Suprapubic skin (tissue), 4 donors: ENCODE measurements at regions not wholly inside any gene's neighbourhood (a gene's known extent, or its start where the extent isn't known, plus 50 kb on each side); places are given as distances from the start of the nearest gene placed in this dataset.

Source experiments
- DNase-seq, 2 donors: peaks; one replicate each; pipeline ENCODE4 v3.0.0-alpha.2; 2019; ENCODE audit warnings: low spot score in 2 of 2
- H3K27ac ChIP-seq: fragments of 200-600 bp; sonication (generic); one replicate; pipeline ENCODE4 v1.5.1; 2019
- H3K27me3 ChIP-seq: fragments of 200-600 bp; sonication (generic); one replicate; pipeline ENCODE4 v1.5.1; 2019
- H3K36me3 ChIP-seq: fragments of 200-600 bp; sonication (generic); one replicate; pipeline ENCODE4 v1.5.1; 2019
- H3K4me1 ChIP-seq: fragments of 200-600 bp; sonication (generic); one replicate; pipeline ENCODE4 v1.5.1; 2019
- H3K4me3 ChIP-seq: fragments of 200-600 bp; sonication (generic); one replicate; pipeline ENCODE4 v1.5.1; 2019; ENCODE audit warnings: mild to moderate bottlenecking
- H3K9me3 ChIP-seq: fragments of 200-600 bp; sonication (generic); one replicate; pipeline ENCODE4 v1.5.1; 2019
- EP300 ChIP-seq: sonication (generic); formaldehyde crosslinking; IDR thresholded peaks from one replicate; pipeline ENCODE4 v1.6.1; 2017; ENCODE audit warnings: antibody characterized with exemption
- POLR2A ChIP-seq, 2 donors: fragments of 450-650 bp; IDR thresholded peaks; one replicate each; pipeline ENCODE4 v1.6.1; 2017; ENCODE audit warnings: antibody characterized with exemption in 2 of 2, mild to moderate bottlenecking in 2 of 2, moderate library complexity in 2 of 2
- POLR2AphosphoS5 ChIP-seq, 3 donors: sonication (generic); formaldehyde crosslinking; IDR thresholded peaks; one replicate each; pipeline ENCODE4 v1.6.1; 2017; ENCODE audit warnings: antibody characterized with exemption in 3 of 3
- WGBS: methylation state at CpG from one replicate; pipeline ENCODE4 v1.1.5; 2018; 5-methylcytosine and 5-hydroxymethylcytosine counted together
- TF ChIP-seq, protein P1 (sequence below), 2 donors: fragments of 200-600 bp in 1 of 2; fragments of 450-650 bp in 1 of 2; sonication (generic) in 1 of 2; IDR thresholded peaks; one replicate each; pipeline ENCODE4 v1.5.1; 2016 to 2019; ENCODE audit warnings: antibody characterized with exemption in 2 of 2, mild to moderate bottlenecking in 1 of 2, moderate library complexity in 1 of 2

DNA sequence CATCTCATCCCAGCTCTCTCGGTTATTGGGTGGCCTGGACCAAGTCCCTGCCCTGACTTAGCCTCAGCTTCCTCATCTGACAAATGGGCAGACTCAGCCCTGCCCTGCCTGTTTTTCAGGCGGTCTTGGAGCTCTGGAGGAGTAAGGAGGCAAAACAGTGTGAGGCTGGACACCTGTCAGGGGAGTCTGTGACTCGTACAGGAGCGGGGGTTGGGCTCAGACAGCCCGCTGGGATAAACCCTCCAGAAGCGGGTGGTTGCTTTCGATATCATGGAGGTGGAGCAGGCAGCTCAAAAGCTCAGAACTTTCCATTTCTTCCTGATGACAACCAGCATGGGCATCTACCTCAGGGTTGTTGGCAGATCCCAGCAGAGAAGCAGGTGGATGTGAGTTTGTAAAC is 72.9 kb upstream of the GGTA1 start:
- Histone ChIP-seq H3K36me3 (no peaks in the 10 kb centered on the region), H3K27ac (no peak overlapping the region), H3K9me3 (no peaks in the 10 kb centered on the region), H3K4me3 (no peak overlapping the region), H3K4me1 (peaks cover 16% of the 10 kb centered on the region), H3K27me3 (no peaks in the 10 kb centered on the region)
- TF ChIP-seq POLR2A (IDR thresholded peaks at IDR 0.05) = no peak
- TF ChIP-seq POLR2AphosphoS5 (IDR thresholded peaks at IDR 0.05) = no peak
- no peak for TF ChIP-seq EP300
- TF ChIP-seq, protein P1, sequence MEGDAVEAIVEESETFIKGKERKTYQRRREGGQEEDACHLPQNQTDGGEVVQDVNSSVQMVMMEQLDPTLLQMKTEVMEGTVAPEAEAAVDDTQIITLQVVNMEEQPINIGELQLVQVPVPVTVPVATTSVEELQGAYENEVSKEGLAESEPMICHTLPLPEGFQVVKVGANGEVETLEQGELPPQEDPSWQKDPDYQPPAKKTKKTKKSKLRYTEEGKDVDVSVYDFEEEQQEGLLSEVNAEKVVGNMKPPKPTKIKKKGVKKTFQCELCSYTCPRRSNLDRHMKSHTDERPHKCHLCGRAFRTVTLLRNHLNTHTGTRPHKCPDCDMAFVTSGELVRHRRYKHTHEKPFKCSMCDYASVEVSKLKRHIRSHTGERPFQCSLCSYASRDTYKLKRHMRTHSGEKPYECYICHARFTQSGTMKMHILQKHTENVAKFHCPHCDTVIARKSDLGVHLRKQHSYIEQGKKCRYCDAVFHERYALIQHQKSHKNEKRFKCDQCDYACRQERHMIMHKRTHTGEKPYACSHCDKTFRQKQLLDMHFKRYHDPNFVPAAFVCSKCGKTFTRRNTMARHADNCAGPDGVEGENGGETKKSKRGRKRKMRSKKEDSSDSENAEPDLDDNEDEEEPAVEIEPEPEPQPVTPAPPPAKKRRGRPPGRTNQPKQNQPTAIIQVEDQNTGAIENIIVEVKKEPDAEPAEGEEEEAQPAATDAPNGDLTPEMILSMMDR (IDR thresholded peaks at IDR 0.05) = no peak
- DNase-seq = no peak
- WGBS = 94% methylated on average over 5 of the region's 7 CpGs

DNA sequence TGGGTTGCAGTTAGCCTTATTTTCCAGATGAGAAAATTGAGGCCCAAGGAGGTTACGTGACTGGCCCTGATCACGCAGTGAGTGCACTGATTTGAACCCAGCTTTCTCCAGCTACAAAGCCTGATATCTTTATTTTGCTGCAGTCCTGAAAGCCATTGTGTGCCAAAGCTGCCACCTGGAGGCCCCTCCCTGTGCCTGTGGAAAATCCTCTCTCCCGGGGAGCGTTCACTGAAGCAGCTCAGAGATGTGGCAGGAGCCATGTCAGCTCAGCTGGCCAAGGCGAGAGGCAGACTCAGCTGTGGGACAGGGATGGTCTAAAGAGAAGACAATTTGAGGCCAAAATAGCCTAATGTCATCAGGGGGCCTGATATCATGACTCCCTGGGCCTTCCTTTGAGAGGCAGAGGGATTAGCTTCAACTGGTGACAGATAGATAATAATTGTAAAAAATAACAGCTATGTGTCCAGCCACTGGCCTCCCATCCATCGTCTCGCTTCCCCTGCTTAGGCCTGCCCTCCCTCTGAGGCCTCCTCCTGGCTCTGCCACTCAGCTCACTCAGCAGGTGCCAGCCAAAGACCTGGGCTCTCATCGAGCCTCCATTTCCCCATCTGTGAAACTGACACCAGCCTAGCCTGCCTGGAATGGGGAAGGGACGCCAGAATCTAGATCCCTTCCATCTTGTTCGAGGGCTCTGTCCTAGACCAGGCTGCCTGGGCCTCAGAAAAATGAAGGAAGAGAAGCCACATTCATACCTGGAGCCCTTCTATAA is 74.3 kb upstream of the GGTA1 start:
- Histone ChIP-seq H3K36me3 (no peaks in the 10 kb centered on the region), H3K27me3 (no peaks in the 10 kb centered on the region), H3K9me3 (no peaks in the 10 kb centered on the region), H3K4me3 (no peak overlapping the region), H3K4me1 (peaks cover 4% of the 10 kb centered on the region), H3K27ac (no peak overlapping the region)
- WGBS = 78% methylated on average over 10 of the region's 10 CpGs
- no peak for TF ChIP-seq POLR2AphosphoS5 (IDR thresholded peaks at IDR 0.05)
- TF ChIP-seq EP300 = no peak
- TF ChIP-seq, protein P1 (IDR thresholded peaks at IDR 0.05) = no peak
- no peak for TF ChIP-seq POLR2A (IDR thresholded peaks at IDR 0.05)
- DNase-seq = no peak

DNA sequence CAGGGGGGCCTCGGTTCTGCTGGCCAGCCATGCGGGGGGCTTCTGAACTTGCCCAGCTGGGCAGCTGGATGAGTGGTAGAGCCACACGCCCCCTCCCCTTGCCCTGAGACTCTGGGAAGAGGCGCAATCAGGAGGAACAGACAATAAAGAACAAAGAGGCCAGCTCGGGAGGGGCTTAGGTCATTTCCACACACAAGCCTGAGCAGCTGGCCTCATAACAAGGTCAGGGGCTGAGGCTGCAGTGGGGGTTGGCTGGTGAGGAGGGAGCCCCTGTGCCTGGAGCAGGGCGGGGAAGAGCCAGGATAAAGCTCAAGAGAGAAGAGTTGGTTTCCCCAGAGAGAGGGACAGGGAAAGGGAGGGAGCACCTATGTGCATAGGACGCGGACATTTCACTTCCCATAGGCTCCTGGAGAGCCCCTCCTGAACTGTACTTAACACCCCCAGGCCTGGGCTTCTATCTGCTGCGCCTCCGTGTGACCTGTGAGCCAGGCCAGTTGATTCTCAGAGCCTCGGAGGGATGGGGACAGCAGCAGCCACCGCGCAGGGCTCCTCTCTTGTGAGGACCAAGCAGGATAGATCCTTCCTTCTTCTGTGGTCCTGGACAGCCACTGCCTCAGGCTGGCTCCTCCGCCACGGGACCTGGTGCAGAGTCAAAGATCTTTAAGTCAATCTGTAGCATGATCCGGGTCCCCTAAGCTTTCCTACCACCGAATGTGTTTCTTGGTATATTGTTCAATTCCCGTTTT is 75.3 kb upstream of the GGTA1 start:
- TF ChIP-seq POLR2A (IDR thresholded peaks at IDR 0.05) (no peak), POLR2AphosphoS5 (IDR thresholded peaks at IDR 0.05) (no peak), EP300 (no peak)
- TF ChIP-seq, protein P1 (IDR thresholded peaks at IDR 0.05) = no peak
- Histone ChIP-seq H3K27ac (no peak overlapping the region), H3K27me3 (no peaks in the 10 kb centered on the region), H3K4me3 (no peak overlapping the region), H3K4me1 (no peaks in the 10 kb centered on the region), H3K9me3 (no peaks in the 10 kb centered on the region), H3K36me3 (no peaks in the 10 kb centered on the region)
- no peak for DNase-seq
- whole genome bisulfite sequencing = 87% methylated on average over 16 of the region's 18 CpGs

DNA sequence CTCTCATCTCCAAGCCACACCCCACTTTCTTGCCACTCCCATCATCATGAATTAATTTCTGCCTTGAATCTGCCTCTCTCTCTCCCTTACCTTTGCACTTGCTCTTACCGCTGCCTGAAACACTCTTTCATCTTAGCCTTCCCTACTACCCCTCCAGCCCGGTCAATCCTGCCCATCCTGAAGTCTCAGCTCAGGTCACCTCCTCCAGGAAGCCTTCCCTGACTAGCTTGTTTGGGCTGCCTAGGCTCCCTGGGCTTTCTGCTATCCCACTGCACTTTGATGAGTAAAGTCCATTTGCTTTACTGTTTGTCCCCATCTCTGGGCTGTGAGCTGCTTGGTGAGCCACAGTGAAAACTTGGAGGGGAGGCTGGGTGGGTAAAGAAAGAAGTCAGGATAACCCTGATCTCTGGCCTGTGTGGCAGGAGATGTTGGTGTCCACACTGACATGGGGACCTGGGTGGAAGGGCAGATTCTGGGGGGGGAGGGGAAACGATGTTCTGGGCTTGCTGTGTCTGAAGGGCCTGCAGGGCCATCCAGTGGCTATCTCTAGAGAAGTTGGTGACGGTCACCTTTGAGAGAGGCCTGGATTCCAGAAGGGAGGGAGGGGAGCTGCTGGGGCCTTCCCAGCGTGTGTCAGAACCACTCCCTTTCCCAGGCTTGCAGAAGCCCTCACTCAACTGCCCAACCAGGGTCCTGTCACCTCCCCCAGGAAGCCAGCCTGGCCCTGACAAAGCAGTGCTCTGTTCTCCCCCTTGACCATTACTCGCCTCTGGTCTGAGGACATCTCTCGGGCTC is 75.0 kb upstream of the DAB2IP start:
- no peak for DNase-seq
- Histone ChIP-seq H3K9me3 (no peaks in the 10 kb centered on the region), H3K36me3 (no peaks in the 10 kb centered on the region), H3K4me3 (no peak overlapping the region), H3K27ac (no peak overlapping the region), H3K27me3 (no peaks in the 10 kb centered on the region), H3K4me1 (no peaks in the 10 kb centered on the region)
- TF ChIP-seq POLR2A (IDR thresholded peaks at IDR 0.05) (no peak), EP300 (no peak), POLR2AphosphoS5 (IDR thresholded peaks at IDR 0.05) (no peak)
- TF ChIP-seq, protein P1 (IDR thresholded peaks at IDR 0.05) = no peak
- WGBS = 83% methylated on average over 6 of the region's 7 CpGs
